ENCODE measurements at regions not wholly inside any gene's neighbourhood (a gene's known extent, or its start where the extent isn't known, plus 50 kb on each side); places are given as distances from the start of the nearest gene placed in this dataset.

DNA sequence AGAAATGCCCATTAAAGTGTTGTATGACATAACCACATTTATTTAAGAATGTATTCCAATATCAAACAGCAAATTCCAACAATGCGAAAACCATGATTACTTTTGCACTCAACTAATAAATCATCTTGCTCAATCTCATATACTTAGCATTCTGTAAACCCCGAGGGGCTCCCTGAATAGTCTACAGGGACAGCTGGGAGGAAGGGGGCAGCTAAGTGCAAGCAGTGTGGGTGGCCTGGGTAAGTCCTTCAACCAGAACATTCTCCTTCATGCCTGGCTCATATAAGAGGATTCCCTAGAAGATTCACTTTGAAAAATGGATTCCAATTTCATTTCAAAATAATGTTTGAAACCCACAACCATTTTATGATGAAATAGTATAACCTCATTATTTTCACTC, 355.5 kb downstream of the CDC14C start:
- TF ChIP-seq EZH2 (IDR thresholded peaks at IDR 0.05; ENCODE audit: borderline replicate concordance, low read length): no peak
- TF ChIP-seq, protein P1, sequence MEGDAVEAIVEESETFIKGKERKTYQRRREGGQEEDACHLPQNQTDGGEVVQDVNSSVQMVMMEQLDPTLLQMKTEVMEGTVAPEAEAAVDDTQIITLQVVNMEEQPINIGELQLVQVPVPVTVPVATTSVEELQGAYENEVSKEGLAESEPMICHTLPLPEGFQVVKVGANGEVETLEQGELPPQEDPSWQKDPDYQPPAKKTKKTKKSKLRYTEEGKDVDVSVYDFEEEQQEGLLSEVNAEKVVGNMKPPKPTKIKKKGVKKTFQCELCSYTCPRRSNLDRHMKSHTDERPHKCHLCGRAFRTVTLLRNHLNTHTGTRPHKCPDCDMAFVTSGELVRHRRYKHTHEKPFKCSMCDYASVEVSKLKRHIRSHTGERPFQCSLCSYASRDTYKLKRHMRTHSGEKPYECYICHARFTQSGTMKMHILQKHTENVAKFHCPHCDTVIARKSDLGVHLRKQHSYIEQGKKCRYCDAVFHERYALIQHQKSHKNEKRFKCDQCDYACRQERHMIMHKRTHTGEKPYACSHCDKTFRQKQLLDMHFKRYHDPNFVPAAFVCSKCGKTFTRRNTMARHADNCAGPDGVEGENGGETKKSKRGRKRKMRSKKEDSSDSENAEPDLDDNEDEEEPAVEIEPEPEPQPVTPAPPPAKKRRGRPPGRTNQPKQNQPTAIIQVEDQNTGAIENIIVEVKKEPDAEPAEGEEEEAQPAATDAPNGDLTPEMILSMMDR (IDR thresholded peaks at IDR 0.05; ENCODE audit: low read length): no peak

Data from OCI-LY1 (cell line).